GM12873 (cell line): ENCODE measurements at regions not wholly inside any gene's neighbourhood (a gene's known extent, or its start where the extent isn't known, plus 50 kb on each side); places are given as distances from the start of the nearest gene placed in this dataset.

ENCODE experiments used
- TF ChIP-seq, protein P1 (sequence below): IDR thresholded peaks from 2 replicates; pipeline ENCODE4 v1.5.1; 2012; ENCODE audit warnings: low read depth, mild to moderate bottlenecking, moderate library complexity, low read length, control low read depth; ENCODE audit not compliant: insufficient read depth; ENCODE audit errors: missing control alignments

- TF ChIP-seq, protein P1, sequence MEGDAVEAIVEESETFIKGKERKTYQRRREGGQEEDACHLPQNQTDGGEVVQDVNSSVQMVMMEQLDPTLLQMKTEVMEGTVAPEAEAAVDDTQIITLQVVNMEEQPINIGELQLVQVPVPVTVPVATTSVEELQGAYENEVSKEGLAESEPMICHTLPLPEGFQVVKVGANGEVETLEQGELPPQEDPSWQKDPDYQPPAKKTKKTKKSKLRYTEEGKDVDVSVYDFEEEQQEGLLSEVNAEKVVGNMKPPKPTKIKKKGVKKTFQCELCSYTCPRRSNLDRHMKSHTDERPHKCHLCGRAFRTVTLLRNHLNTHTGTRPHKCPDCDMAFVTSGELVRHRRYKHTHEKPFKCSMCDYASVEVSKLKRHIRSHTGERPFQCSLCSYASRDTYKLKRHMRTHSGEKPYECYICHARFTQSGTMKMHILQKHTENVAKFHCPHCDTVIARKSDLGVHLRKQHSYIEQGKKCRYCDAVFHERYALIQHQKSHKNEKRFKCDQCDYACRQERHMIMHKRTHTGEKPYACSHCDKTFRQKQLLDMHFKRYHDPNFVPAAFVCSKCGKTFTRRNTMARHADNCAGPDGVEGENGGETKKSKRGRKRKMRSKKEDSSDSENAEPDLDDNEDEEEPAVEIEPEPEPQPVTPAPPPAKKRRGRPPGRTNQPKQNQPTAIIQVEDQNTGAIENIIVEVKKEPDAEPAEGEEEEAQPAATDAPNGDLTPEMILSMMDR = no peak
These were observed 204.3 kb downstream of the KIF26A start for GRCh38 chr14:104342435-104343293.

DNA sequence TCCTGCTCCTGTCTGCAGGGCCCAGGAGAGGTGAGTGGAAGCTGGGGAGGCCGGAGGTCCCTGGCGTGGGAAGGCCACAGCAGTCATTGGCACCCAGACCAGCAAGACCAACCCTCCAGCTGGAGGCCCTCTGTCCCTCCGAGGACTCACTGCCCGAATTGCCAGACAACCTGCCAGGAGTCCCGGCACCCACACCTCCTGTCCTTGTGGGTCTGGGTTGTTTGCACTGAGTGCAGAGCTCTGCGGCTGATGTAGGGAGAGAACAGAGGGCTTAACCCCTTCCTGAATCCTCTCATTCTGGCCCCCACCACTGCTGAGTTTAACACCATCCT, 204.9 kb downstream of the KIF26A start:
- TF ChIP-seq, protein P1 = no peak

- TF ChIP-seq, protein P1 = no peak
These were observed 205.6 kb downstream of the KIF26A start for GRCh38 chr14:104343690-104344640.

GRCh38 chr14:104344818-104345620, 206.6 kb downstream of the KIF26A start:
- TF ChIP-seq, protein P1 = no peak

- TF ChIP-seq, protein P1 = no peak
These were observed 207.5 kb downstream of the KIF26A start for GRCh38 chr14:104345621-104346462.

- TF ChIP-seq, protein P1 = no peak
These were observed 208.2 kb downstream of the KIF26A start for GRCh38 chr14:104346608-104347007.
